NB4 (cell line): ENCODE measurements at regions not wholly inside any gene's neighbourhood (a gene's known extent, or its start where the extent isn't known, plus 50 kb on each side); places are given as distances from the start of the nearest gene placed in this dataset.

Experiments used
- POLR2A ChIP-seq: IDR thresholded peaks from 2 replicates; pipeline ENCODE4 v1.6.1; 2011; ENCODE audit warnings: mild to moderate bottlenecking; ENCODE audit not compliant: insufficient read length; ENCODE audit errors: extremely low read depth
- TF ChIP-seq, protein P1 (sequence below): IDR thresholded peaks from one replicate; pipeline ENCODE4 v1.5.1; 2012; ENCODE audit warnings: low read depth, low read length
- TF ChIP-seq, protein P2 (sequence below): IDR thresholded peaks from 2 replicates; pipeline ENCODE4 v1.6.1; 2011; ENCODE audit warnings: low read depth, low read length

DNA sequence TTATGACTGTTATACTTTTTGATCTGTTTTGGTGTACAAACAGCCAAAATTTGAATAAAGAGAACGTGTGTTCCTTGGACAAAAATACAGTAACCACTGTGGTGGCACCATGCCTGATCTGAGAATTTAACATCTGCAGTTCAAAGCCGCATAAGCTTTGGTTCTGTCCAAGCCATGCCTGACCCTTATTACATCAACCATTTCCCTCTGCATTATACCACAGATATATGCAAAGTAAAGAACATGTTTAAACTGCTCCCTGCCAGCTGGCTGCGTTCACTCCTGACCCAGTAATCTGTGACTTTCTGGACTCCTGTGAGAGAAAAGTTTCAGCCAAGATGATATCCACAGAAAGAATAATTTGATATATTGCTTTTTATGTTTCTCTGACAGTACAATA is 890.5 kb upstream of the ANO3 start:
- TF ChIP-seq, protein P1, sequence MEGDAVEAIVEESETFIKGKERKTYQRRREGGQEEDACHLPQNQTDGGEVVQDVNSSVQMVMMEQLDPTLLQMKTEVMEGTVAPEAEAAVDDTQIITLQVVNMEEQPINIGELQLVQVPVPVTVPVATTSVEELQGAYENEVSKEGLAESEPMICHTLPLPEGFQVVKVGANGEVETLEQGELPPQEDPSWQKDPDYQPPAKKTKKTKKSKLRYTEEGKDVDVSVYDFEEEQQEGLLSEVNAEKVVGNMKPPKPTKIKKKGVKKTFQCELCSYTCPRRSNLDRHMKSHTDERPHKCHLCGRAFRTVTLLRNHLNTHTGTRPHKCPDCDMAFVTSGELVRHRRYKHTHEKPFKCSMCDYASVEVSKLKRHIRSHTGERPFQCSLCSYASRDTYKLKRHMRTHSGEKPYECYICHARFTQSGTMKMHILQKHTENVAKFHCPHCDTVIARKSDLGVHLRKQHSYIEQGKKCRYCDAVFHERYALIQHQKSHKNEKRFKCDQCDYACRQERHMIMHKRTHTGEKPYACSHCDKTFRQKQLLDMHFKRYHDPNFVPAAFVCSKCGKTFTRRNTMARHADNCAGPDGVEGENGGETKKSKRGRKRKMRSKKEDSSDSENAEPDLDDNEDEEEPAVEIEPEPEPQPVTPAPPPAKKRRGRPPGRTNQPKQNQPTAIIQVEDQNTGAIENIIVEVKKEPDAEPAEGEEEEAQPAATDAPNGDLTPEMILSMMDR = no peak
- no peak for TF ChIP-seq POLR2A
- TF ChIP-seq, protein P2, sequence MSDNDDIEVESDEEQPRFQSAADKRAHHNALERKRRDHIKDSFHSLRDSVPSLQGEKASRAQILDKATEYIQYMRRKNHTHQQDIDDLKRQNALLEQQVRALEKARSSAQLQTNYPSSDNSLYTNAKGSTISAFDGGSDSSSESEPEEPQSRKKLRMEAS = no peak
